GM03348 (cell line): ENCODE measurements at regions not wholly inside any gene's neighbourhood (a gene's known extent, or its start where the extent isn't known, plus 50 kb on each side); places are given as distances from the start of the nearest gene placed in this dataset.
A peak's percentile ranks its signal among the peaks of the same experiment; 100 is the strongest.
"Not testable (repeated sequence)": the region's sequence is repeated elsewhere in the genome, so short reads cannot be mapped to it uniquely, and the experiment has no call there.

ENCODE experiments used
- DNase-seq: peaks from one replicate; pipeline ENCODE4 v3.0.0; 2012; ENCODE audit warnings: low spot score

GRCh38 chr3:11898611-11899325 lies 52.1 kb upstream of the TAMM41 start:
- no peak for DNase-seq

GRCh38 chr3:11899389-11899788 lies 52.7 kb upstream of the TAMM41 start:
- DNase-seq, result not testable (repeated sequence)

GRCh38 chr3:11899826-11900225 lies 53.1 kb upstream of the TAMM41 start:
- DNase-seq, result no peak

GRCh38 chr3:11900824-11901223 lies 54.1 kb upstream of the TAMM41 start:
- DNase-seq, result peak; percentile 1

GRCh38 chr3:11901286-11901875 lies 54.7 kb upstream of the TAMM41 start:
- DNase-seq, result no peak

GRCh38 chr3:11903047-11903446 lies 56.4 kb upstream of the TAMM41 start:
- DNase-seq, result no peak

- DNase-seq, result peak; percentile 2
Measured at GRCh38 chr3:11903447-11903846, 56.8 kb upstream of the TAMM41 start.

- no peak for DNase-seq
Measured at GRCh38 chr3:11904157-11904556, 57.5 kb upstream of the TAMM41 start.

GRCh38 chr3:11906407-11906806 lies 59.7 kb upstream of the TAMM41 start:
- DNase-seq, result no peak

GRCh38 chr3:11907667-11908660 lies 61.3 kb upstream of the TAMM41 start:
- DNase-seq, result no peak

GRCh38 chr3:11908981-11909698 lies 62.5 kb upstream of the TAMM41 start:
- no peak for DNase-seq

GRCh38 chr3:11909726-11910125 lies 63.0 kb upstream of the TAMM41 start:
- no peak for DNase-seq

- not testable (repeated sequence) for DNase-seq
Measured at GRCh38 chr3:11910216-11910930, 63.7 kb upstream of the TAMM41 start.

- no peak for DNase-seq
Measured at GRCh38 chr3:11910971-11911531, 64.4 kb upstream of the TAMM41 start.

- DNase-seq, result not testable (repeated sequence)
Measured at GRCh38 chr3:11911887-11912286, 65.2 kb upstream of the TAMM41 start.

GRCh38 chr3:11913316-11913715 lies 66.6 kb upstream of the TAMM41 start:
- DNase-seq, result no peak

- no peak for DNase-seq
Measured at GRCh38 chr3:11914041-11914440, 67.4 kb upstream of the TAMM41 start.

GRCh38 chr3:11914651-11915050 lies 68.0 kb upstream of the TAMM41 start:
- DNase-seq, result no peak

- no peak for DNase-seq
Measured at GRCh38 chr3:11915621-11916424, 69.1 kb upstream of the TAMM41 start.

GRCh38 chr3:11916425-11916762 lies 69.7 kb upstream of the TAMM41 start:
- DNase-seq, result not testable (repeated sequence)
